Mammary epithelial cell (primary cell): ENCODE measurements at regions not wholly inside any gene's neighbourhood (a gene's known extent, or its start where the extent isn't known, plus 50 kb on each side); places are given as distances from the start of the nearest gene placed in this dataset.

Source experiments
- CTCF ChIP-seq, 2 donors: IDR thresholded peaks in 1 of 2; conservative IDR thresholded peaks in 1 of 2; 2 replicates each; pipeline ENCODE4 v1.5.1; 2011 to 2012; ENCODE audit warnings: inconsistent platforms in 2 of 2, low read length in 2 of 2, mild to moderate bottlenecking in 2 of 2, control low read depth in 1 of 2, low read depth in 1 of 2; ENCODE audit not compliant: insufficient read depth in 1 of 2; ENCODE audit errors: extremely low read depth in 1 of 2
- EZH2 ChIP-seq: IDR thresholded peaks from 2 replicates; pipeline ENCODE4 v1.6.1; 2012; ENCODE audit warnings: low read length, inconsistent platforms, borderline replicate concordance

- TF ChIP-seq CTCF (conservative IDR thresholded peaks at IDR 0.05 in 1 of 2, IDR thresholded peaks at IDR 0.05 in 1 of 2; ENCODE audit: extremely low read depth in 1 of 2, insufficient read depth in 1 of 2, low read depth in 1 of 2, low read length in 2 of 2) (no peak), EZH2 (no peak)
Measured at GRCh38 chr12:24270464-24270863, 321.0 kb upstream of the SOX5 start.
